PC-3 (cell line): ENCODE measurements at regions not wholly inside any gene's neighbourhood (a gene's known extent, or its start where the extent isn't known, plus 50 kb on each side); places are given as distances from the start of the nearest gene placed in this dataset.

Experiments used
- ATAC-seq: fragments of 200-7000 bp; cut with Tn5 transposase; 2 replicates; pipeline ENCODE4 v1.9.1; 2020; ENCODE audit warnings: mild to moderate bottlenecking, moderate library complexity
- BruUV-seq: library from RNA; stranded (reverse); fragments of 400-500 nt; replicated peaks from 2 replicates; lab custom pipeline; 2021; lab: Mats Ljungman, UMichigan
- CTCF ChIA-PET: fragments of 300-600 bp; sonication (Branson Sonifier 250); formaldehyde crosslinking; loops from one replicate; lab custom pipeline; 2022; ENCODE audit warnings: antibody characterized with exemption; lab: Charles Lee
- POLR2A ChIA-PET: fragments of 300-600 bp; sonication (Branson Sonifier 250); formaldehyde crosslinking; loops from one replicate; lab custom pipeline; 2022; ENCODE audit warnings: antibody characterized with exemption; ENCODE audit not compliant: unreplicated experiment; lab: Charles Lee
- DNase-seq: peaks from one replicate; pipeline ENCODE4 v3.0.0-alpha.2; 2015
- H2AFZ ChIP-seq: fragments of 300-600 bp; sonication (generic); 2 replicates; pipeline ENCODE4 v1.6.0; 2016; ENCODE audit warnings: antibody characterized with exemption, low read length
- H3F3A ChIP-seq: fragments of 300-600 bp; sonication (generic); one replicate; pipeline ENCODE4 v1.6.0; 2017; ENCODE audit warnings: antibody characterized with exemption, low read length, control low read depth, mild to moderate bottlenecking; ENCODE audit not compliant: unreplicated experiment
- H3K27ac ChIP-seq: fragments of 300-600 bp; sonication (generic); 2 replicates; pipeline ENCODE4 v1.5.1; 2016; ENCODE audit warnings: mild to moderate bottlenecking, low read length
- H3K27me3 ChIP-seq: fragments of 300-600 bp; sonication (generic); 2 replicates; pipeline ENCODE4 v1.6.1; 2016; ENCODE audit warnings: low read length, mixed read lengths
- H3K36me3 ChIP-seq: fragments of 300-600 bp; sonication (generic); 2 replicates; pipeline ENCODE4 v1.6.1; 2016; ENCODE audit warnings: low read depth, mixed run types, low read length, mixed read lengths
- H3K4me1 ChIP-seq: fragments of 300-600 bp; sonication (generic); 2 replicates; pipeline ENCODE4 v1.5.1; 2016; ENCODE audit warnings: low read length; ENCODE audit not compliant: insufficient read depth
- H3K4me2 ChIP-seq: fragments of 300-600 bp; sonication (generic); 2 replicates; pipeline ENCODE4 v1.6.0; 2016; ENCODE audit warnings: low read length
- H3K4me3 ChIP-seq: fragments of 300-600 bp; sonication (generic); 2 replicates; pipeline ENCODE4 v1.5.1; 2016; ENCODE audit warnings: mild to moderate bottlenecking, low read length, mixed read lengths
- H3K79me2 ChIP-seq: fragments of 300-600 bp; sonication (generic); 2 replicates; pipeline ENCODE4 v1.6.1; 2017; ENCODE audit warnings: low read length, mixed read lengths
- H3K9ac ChIP-seq: fragments of 300-600 bp; sonication (generic); 2 replicates; pipeline ENCODE4 v1.6.0; 2016; ENCODE audit warnings: mild to moderate bottlenecking, low read length
- H3K9me2 ChIP-seq: fragments of 300-600 bp; sonication (generic); replicated peaks from 2 replicates; pipeline ENCODE4 v1.6.1; 2016; ENCODE audit warnings: mixed run types, low read length, mixed read lengths
- H3K9me3 ChIP-seq: fragments of 300-600 bp; sonication (generic); 2 replicates; pipeline ENCODE4 v1.6.1; 2016; ENCODE audit warnings: low read length, mixed read lengths
- H4K20me1 ChIP-seq: fragments of 300-600 bp; sonication (generic); 2 replicates; pipeline ENCODE4 v1.6.1; 2016; ENCODE audit warnings: low read length, mixed read lengths
- EZH2 ChIP-seq: fragments of 300-600 bp; sonication (generic); IDR thresholded peaks from one replicate; pipeline ENCODE4 v1.6.1; 2017; ENCODE audit warnings: antibody characterized with exemption, mild to moderate bottlenecking, low read length; ENCODE audit not compliant: unreplicated experiment
- EZH2phosphoT487 ChIP-seq: fragments of 300-600 bp; sonication (generic); IDR thresholded peaks from 2 replicates; pipeline ENCODE4 v1.6.1; 2018; ENCODE audit warnings: mild to moderate bottlenecking, antibody characterized with exemption, low read length, borderline replicate concordance
- intact Hi-C: fragments of 100-400 bp; cut with micrococcal nuclease; formaldehyde crosslinking; loops from 2 replicates; pipeline ENCODE4 v1.9.0; 2023
- TF ChIP-seq, protein P1 (sequence below): fragments of 300-600 bp; sonication (generic); conservative IDR thresholded peaks from 2 replicates; pipeline ENCODE4 v1.5.1; 2017; ENCODE audit warnings: antibody characterized with exemption, low read depth, mild to moderate bottlenecking, low read length

- no TSS peak for BruUV-seq
- H3K4me2 ChIP-seq: no peak overlapping the region
- DNase-seq (no peak), ATAC-seq (no peak)
- no peak overlapping the region for H3K27ac ChIP-seq
- H3K4me3 ChIP-seq: no peak overlapping the region
- ChIA-PET CTCF (no interaction called here), POLR2A (no interaction called here)
- no peaks in the 10 kb centered on the region for H4K20me1 ChIP-seq
- no peaks in the 10 kb centered on the region for H3K9me3 ChIP-seq
- TF ChIP-seq EZH2 (no peak), EZH2phosphoT487 (no peak)
- TF ChIP-seq, protein P1, sequence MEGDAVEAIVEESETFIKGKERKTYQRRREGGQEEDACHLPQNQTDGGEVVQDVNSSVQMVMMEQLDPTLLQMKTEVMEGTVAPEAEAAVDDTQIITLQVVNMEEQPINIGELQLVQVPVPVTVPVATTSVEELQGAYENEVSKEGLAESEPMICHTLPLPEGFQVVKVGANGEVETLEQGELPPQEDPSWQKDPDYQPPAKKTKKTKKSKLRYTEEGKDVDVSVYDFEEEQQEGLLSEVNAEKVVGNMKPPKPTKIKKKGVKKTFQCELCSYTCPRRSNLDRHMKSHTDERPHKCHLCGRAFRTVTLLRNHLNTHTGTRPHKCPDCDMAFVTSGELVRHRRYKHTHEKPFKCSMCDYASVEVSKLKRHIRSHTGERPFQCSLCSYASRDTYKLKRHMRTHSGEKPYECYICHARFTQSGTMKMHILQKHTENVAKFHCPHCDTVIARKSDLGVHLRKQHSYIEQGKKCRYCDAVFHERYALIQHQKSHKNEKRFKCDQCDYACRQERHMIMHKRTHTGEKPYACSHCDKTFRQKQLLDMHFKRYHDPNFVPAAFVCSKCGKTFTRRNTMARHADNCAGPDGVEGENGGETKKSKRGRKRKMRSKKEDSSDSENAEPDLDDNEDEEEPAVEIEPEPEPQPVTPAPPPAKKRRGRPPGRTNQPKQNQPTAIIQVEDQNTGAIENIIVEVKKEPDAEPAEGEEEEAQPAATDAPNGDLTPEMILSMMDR: no peak
- H3K79me2 ChIP-seq: no peaks in the 10 kb centered on the region
- no peak overlapping the region for H3K9ac ChIP-seq
- H3K9me2 ChIP-seq: no peaks in the 10 kb centered on the region
- H3K4me1 ChIP-seq: no peaks in the 10 kb centered on the region
- no peaks in the 10 kb centered on the region for H3F3A ChIP-seq
- intact Hi-C loops: no loop called here
- H2AFZ ChIP-seq: no peak overlapping the region
- H3K27me3 ChIP-seq: peaks cover 55% of the 10 kb centered on the region
- H3K36me3 ChIP-seq: no peaks in the 10 kb centered on the region
These were observed 77.2 kb downstream of the HIF1AN start for GRCh38 chr10:100612601-100613595.

DNA sequence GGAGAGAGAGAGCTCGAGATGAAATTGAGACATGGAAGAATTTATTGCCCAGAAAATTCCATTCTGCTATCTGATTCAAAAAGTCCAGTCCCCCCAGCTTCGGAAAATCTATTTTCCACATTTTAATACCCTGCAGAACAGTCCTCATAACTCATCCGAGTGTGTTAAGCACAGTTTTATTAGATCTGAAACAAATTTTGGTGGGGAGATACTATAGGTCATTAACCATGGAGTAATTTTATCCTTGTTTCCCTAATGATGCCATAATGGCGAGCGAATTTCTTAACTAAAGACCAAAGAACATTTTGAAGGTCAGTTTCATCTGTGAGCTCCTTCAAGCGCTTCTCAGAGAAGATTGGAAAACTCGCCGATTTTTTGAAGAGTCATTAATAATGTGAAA is 78.1 kb downstream of the HIF1AN start:
- H3K79me2 ChIP-seq: no peaks in the 10 kb centered on the region
- H4K20me1 ChIP-seq: no peaks in the 10 kb centered on the region
- H3K4me3 ChIP-seq: no peak overlapping the region
- H3K9ac ChIP-seq: no peak overlapping the region
- H3K4me1 ChIP-seq: no peaks in the 10 kb centered on the region
- H3K9me3 ChIP-seq: no peaks in the 10 kb centered on the region
- no peak overlapping the region for H2AFZ ChIP-seq
- DNase-seq: no peak
- CTCF ChIA-PET: no interaction called here
- H3F3A ChIP-seq: no peaks in the 10 kb centered on the region
- H3K36me3 ChIP-seq: no peaks in the 10 kb centered on the region
- H3K9me2 ChIP-seq: no peaks in the 10 kb centered on the region
- no peak for ATAC-seq
- POLR2A ChIA-PET: no interaction called here
- BruUV-seq: no TSS peak
- no peak overlapping the region for H3K4me2 ChIP-seq
- TF ChIP-seq EZH2phosphoT487 (no peak), EZH2 (no peak)
- TF ChIP-seq, protein P1: no peak
- H3K27me3 ChIP-seq: peaks cover 50% of the 10 kb centered on the region
- H3K27ac ChIP-seq: no peak overlapping the region
- intact Hi-C loops: no loop called here
